A549 (cell line): ENCODE measurements at regions not wholly inside any gene's neighbourhood (a gene's known extent, or its start where the extent isn't known, plus 50 kb on each side); places are given as distances from the start of the nearest gene placed in this dataset.

Source experiments
- CEBPB ChIP-seq, 2 experiments: fragments of >200 bp in 1 of 2; sonication (Bioruptor Twin) in 1 of 2; formaldehyde crosslinking in 1 of 2; IDR thresholded peaks; 2 replicates each; pipeline ENCODE4 v1.6.1; 2012 to 2016
- CHD4 ChIP-seq: fragments of 200-600 bp; sonication (generic); IDR thresholded peaks from 2 replicates; pipeline ENCODE4 v1.6.1; 2016; ENCODE audit warnings: antibody characterized with exemption, mild to moderate bottlenecking, borderline replicate concordance
- GATA3 ChIP-seq: IDR thresholded peaks from 2 replicates; pipeline ENCODE4 v1.6.1; 2012; ENCODE audit warnings: borderline replicate concordance
- JUNB ChIP-seq: fragments of >200 bp; sonication (Bioruptor Twin); formaldehyde crosslinking; IDR thresholded peaks from 2 replicates; pipeline ENCODE4 v1.6.1; 2016
- NFE2L2 ChIP-seq: fragments of 150-350 bp; conservative IDR thresholded peaks from 2 replicates; pipeline ENCODE4 v1.6.1; 2014; ENCODE audit warnings: low read length
- NR3C1 ChIP-seq: fragments of >200 bp; sonication (Bioruptor Twin); formaldehyde crosslinking; IDR thresholded peaks from 3 replicates; pipeline ENCODE4 v1.6.1; 2017
- POLR2A ChIP-seq: IDR thresholded peaks from 2 replicates; pipeline ENCODE4 v1.6.1; 2012; ENCODE audit warnings: mild to moderate bottlenecking, low read length
- RCOR1 ChIP-seq: fragments of 150-350 bp; IDR thresholded peaks from 2 replicates; pipeline ENCODE4 v1.6.1; 2014; ENCODE audit warnings: antibody characterized with exemption, low read length, low read depth
- SMC3 ChIP-seq: fragments of >200 bp; sonication (Bioruptor Twin); formaldehyde crosslinking; IDR thresholded peaks from 3 replicates; pipeline ENCODE4 v1.6.1; 2018; ENCODE audit warnings: inconsistent platforms
- TP53 ChIP-seq: fragments of 250-450 bp; sonication (Bioruptor Pico); IDR thresholded peaks from 2 replicates; pipeline ENCODE4 v1.5.0; 2021; ENCODE audit warnings: mild to moderate bottlenecking, moderate library complexity
- TF ChIP-seq, protein P1 (sequence below): fragments of >200 bp; sonication (Bioruptor Twin); formaldehyde crosslinking; IDR thresholded peaks from 3 replicates; pipeline ENCODE4 v1.5.1; 2016
- TF ChIP-seq, protein P2 (sequence below): fragments of 150-350 bp; IDR thresholded peaks from 2 replicates; pipeline ENCODE4 v1.6.1; 2014; ENCODE audit warnings: low read depth, mild to moderate bottlenecking, low read length
- TF ChIP-seq, protein P3 (sequence below): IDR thresholded peaks from 2 replicates; pipeline ENCODE4 v1.6.1; 2012
- TF ChIP-seq, protein P4 (sequence below): fragments of 200-600 bp; sonication (generic); IDR thresholded peaks from 2 replicates; pipeline ENCODE4 v1.6.1; 2016; ENCODE audit warnings: antibody characterized with exemption, mild to moderate bottlenecking, moderate library complexity

- TF ChIP-seq, protein P1, sequence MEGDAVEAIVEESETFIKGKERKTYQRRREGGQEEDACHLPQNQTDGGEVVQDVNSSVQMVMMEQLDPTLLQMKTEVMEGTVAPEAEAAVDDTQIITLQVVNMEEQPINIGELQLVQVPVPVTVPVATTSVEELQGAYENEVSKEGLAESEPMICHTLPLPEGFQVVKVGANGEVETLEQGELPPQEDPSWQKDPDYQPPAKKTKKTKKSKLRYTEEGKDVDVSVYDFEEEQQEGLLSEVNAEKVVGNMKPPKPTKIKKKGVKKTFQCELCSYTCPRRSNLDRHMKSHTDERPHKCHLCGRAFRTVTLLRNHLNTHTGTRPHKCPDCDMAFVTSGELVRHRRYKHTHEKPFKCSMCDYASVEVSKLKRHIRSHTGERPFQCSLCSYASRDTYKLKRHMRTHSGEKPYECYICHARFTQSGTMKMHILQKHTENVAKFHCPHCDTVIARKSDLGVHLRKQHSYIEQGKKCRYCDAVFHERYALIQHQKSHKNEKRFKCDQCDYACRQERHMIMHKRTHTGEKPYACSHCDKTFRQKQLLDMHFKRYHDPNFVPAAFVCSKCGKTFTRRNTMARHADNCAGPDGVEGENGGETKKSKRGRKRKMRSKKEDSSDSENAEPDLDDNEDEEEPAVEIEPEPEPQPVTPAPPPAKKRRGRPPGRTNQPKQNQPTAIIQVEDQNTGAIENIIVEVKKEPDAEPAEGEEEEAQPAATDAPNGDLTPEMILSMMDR = no peak
- TF ChIP-seq, protein P2, sequence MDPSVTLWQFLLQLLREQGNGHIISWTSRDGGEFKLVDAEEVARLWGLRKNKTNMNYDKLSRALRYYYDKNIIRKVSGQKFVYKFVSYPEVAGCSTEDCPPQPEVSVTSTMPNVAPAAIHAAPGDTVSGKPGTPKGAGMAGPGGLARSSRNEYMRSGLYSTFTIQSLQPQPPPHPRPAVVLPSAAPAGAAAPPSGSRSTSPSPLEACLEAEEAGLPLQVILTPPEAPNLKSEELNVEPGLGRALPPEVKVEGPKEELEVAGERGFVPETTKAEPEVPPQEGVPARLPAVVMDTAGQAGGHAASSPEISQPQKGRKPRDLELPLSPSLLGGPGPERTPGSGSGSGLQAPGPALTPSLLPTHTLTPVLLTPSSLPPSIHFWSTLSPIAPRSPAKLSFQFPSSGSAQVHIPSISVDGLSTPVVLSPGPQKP = no peak
- TF ChIP-seq GATA3 (no peak), NR3C1 (no peak), CEBPB (IDR thresholded peaks at IDR 0.05) (no peak), CHD4 (no peak), JUNB (no peak), NFE2L2 (no peak), TP53 (CRISPR knock-in tag) (no peak), POLR2A (no peak), RCOR1 (no peak), SMC3 (no peak)
- TF ChIP-seq, protein P3, sequence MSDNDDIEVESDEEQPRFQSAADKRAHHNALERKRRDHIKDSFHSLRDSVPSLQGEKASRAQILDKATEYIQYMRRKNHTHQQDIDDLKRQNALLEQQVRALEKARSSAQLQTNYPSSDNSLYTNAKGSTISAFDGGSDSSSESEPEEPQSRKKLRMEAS = no peak
- TF ChIP-seq, protein P4, sequence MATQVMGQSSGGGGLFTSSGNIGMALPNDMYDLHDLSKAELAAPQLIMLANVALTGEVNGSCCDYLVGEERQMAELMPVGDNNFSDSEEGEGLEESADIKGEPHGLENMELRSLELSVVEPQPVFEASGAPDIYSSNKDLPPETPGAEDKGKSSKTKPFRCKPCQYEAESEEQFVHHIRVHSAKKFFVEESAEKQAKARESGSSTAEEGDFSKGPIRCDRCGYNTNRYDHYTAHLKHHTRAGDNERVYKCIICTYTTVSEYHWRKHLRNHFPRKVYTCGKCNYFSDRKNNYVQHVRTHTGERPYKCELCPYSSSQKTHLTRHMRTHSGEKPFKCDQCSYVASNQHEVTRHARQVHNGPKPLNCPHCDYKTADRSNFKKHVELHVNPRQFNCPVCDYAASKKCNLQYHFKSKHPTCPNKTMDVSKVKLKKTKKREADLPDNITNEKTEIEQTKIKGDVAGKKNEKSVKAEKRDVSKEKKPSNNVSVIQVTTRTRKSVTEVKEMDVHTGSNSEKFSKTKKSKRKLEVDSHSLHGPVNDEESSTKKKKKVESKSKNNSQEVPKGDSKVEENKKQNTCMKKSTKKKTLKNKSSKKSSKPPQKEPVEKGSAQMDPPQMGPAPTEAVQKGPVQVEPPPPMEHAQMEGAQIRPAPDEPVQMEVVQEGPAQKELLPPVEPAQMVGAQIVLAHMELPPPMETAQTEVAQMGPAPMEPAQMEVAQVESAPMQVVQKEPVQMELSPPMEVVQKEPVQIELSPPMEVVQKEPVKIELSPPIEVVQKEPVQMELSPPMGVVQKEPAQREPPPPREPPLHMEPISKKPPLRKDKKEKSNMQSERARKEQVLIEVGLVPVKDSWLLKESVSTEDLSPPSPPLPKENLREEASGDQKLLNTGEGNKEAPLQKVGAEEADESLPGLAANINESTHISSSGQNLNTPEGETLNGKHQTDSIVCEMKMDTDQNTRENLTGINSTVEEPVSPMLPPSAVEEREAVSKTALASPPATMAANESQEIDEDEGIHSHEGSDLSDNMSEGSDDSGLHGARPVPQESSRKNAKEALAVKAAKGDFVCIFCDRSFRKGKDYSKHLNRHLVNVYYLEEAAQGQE = no peak
Observed at GRCh38 chr3:178155521-178155920, 380.7 kb upstream of the KCNMB2 start.
